H1 (cell line): ENCODE measurements at regions not wholly inside any gene's neighbourhood (a gene's known extent, or its start where the extent isn't known, plus 50 kb on each side); places are given as distances from the start of the nearest gene placed in this dataset.

ENCODE experiments used
- CTCF ChIA-PET: fragments of 300-600 bp; sonication (Branson Sonifier 250); formaldehyde crosslinking; loops from one replicate; lab custom pipeline; 2021; ENCODE audit not compliant: partially characterized antibody; lab: Charles Lee
- POLR2A ChIA-PET: fragments of 300-600 bp; sonication (Branson Sonifier 250); formaldehyde crosslinking; loops from one replicate; lab custom pipeline; 2021; ENCODE audit warnings: inconsistent platforms; ENCODE audit not compliant: partially characterized antibody; lab: Charles Lee
- DNase-seq, 2 experiments: peaks; one replicate each; pipeline versions ENCODE4 v3.0.0 to v3.0.0-alpha.2; 2010 to 2022; ENCODE audit warnings: low spot score in 2 of 2, low read depth in 1 of 2, mixed read lengths in 1 of 2
- FAIRE-seq: peaks from 2 replicates; lab custom pipeline; 2011; peaks lifted over from hg19 to GRCh38; lab: Jason Lieb, UNC
- H2AFZ ChIP-seq: 2 replicates; pipeline ENCODE4 v1.8.1; 2012; ENCODE audit warnings: low read length, inconsistent platforms
- H2AK5ac ChIP-seq: 2 replicates; pipeline ENCODE4 v1.6.1; 2013; ENCODE audit warnings: low read depth, low read length
- H2BK120ac ChIP-seq: replicated peaks from 2 replicates; pipeline ENCODE3; 2013; ENCODE audit warnings: low read depth, low read length, inconsistent platforms
- H2BK12ac ChIP-seq: 2 replicates; pipeline ENCODE4 v1.6.1; 2013; ENCODE audit warnings: low read depth, low read length
- H2BK15ac ChIP-seq: 2 replicates; pipeline ENCODE4 v1.6.1; 2013; ENCODE audit warnings: low read length
- H2BK20ac ChIP-seq: 2 replicates; pipeline ENCODE4 v1.6.1; 2013; ENCODE audit warnings: low read length
- H2BK5ac ChIP-seq: 2 replicates; pipeline ENCODE4 v1.6.1; 2013; ENCODE audit warnings: low read depth, low read length
- H3K14ac ChIP-seq: 2 replicates; pipeline ENCODE4 v1.6.1; 2013; ENCODE audit warnings: inconsistent platforms; ENCODE audit not compliant: insufficient read length
- H3K18ac ChIP-seq: 2 replicates; pipeline ENCODE4 v1.6.1; 2013; ENCODE audit warnings: low read length; ENCODE audit errors: extremely low read depth
- H3K23ac ChIP-seq: 2 replicates; pipeline ENCODE4 v1.6.1; 2013; ENCODE audit warnings: inconsistent platforms; ENCODE audit not compliant: insufficient read length
- H3K23me2 ChIP-seq: 2 replicates; pipeline ENCODE4 v1.6.1; 2013; ENCODE audit warnings: low read depth, low read length
- H3K27ac ChIP-seq: 2 replicates; pipeline ENCODE4 v1.6.1; 2011; ENCODE audit warnings: low read depth, low read length, inconsistent platforms
- H3K27me3 ChIP-seq, 4 experiments: replicated peaks in 1 of 4; 1 replicate in 1 of 4; 2 replicates in 3 of 4; pipeline versions ENCODE4 v1.6.1 to v1.8.1; 2011 to 2013; ENCODE audit warnings: low read length in 3 of 4, mild to moderate bottlenecking in 3 of 4, inconsistent platforms in 2 of 4, mixed read lengths in 2 of 4, moderate library complexity in 1 of 4; ENCODE audit not compliant: control insufficient read depth in 3 of 4, insufficient read depth in 3 of 4; ENCODE audit errors: extremely low read depth in 1 of 4
- H3K36me3 ChIP-seq, 4 experiments: 2 replicates each; pipeline versions ENCODE4 v1.6.1 to v1.8.1; 2011 to 2013; ENCODE audit warnings: mild to moderate bottlenecking in 4 of 4, low read length in 3 of 4, moderate library complexity in 2 of 4, control low read depth in 1 of 4, inconsistent platforms in 1 of 4; ENCODE audit not compliant: insufficient read depth in 4 of 4, control insufficient read depth in 2 of 4
- H3K4ac ChIP-seq: replicated peaks from 2 replicates; pipeline ENCODE3; 2013; ENCODE audit warnings: low read length, low read depth, mixed read lengths, inconsistent platforms; ENCODE audit not compliant: insufficient read length
- H3K4me1 ChIP-seq, 4 experiments: replicated peaks in 1 of 4; 1 replicate in 1 of 4; 2 replicates in 3 of 4; pipeline versions ENCODE4 v1.6.1 to v1.8.1; 2011 to 2013; ENCODE audit warnings: low read length in 3 of 4, inconsistent platforms in 2 of 4, mixed read lengths in 1 of 4; ENCODE audit not compliant: insufficient read depth in 4 of 4, control insufficient read depth in 3 of 4
- H3K4me2 ChIP-seq, 2 experiments: 2 replicates each; pipeline versions ENCODE4 v1.6.1 to v1.8.1; 2011 to 2013; ENCODE audit warnings: low read depth in 2 of 2, low read length in 2 of 2, control low read depth in 1 of 2, inconsistent platforms in 1 of 2, mild to moderate bottlenecking in 1 of 2; ENCODE audit not compliant: insufficient read depth in 1 of 2
- H3K4me3 ChIP-seq, 4 experiments: fragments of 200-600, 300-600 bp in 1 of 4; sonication (generic), shearing (Covaris generic), sonication (Bioruptor Twin) in 1 of 4; 2 replicates each; pipeline versions ENCODE4 v1.5.1 to v1.8.1; 2011 to 2016; ENCODE audit warnings: low read length in 4 of 4, low read depth in 3 of 4, control low read depth in 2 of 4, inconsistent platforms in 2 of 4, mild to moderate bottlenecking in 2 of 4, mixed read lengths in 1 of 4, moderate library complexity in 1 of 4; ENCODE audit not compliant: insufficient read depth in 2 of 4; ENCODE audit errors: extremely low read depth in 1 of 4
- H3K56ac ChIP-seq: replicated peaks from 2 replicates; pipeline ENCODE3; 2013; ENCODE audit warnings: low read depth, mild to moderate bottlenecking, mixed read lengths, low read length, inconsistent platforms; ENCODE audit not compliant: insufficient read length
- H3K79me1 ChIP-seq: 2 replicates; pipeline ENCODE4 v1.6.1; 2013; ENCODE audit warnings: low read depth, low read length, control low read depth
- H3K79me2 ChIP-seq, 2 experiments: 2 replicates each; pipeline versions ENCODE4 v1.6.1 to v1.8.1; 2012 to 2013; ENCODE audit warnings: low read length in 2 of 2, mild to moderate bottlenecking in 2 of 2, inconsistent platforms in 1 of 2; ENCODE audit not compliant: insufficient read depth in 2 of 2, control insufficient read depth in 1 of 2
- H3K9ac ChIP-seq, 4 experiments: replicated peaks in 1 of 4; 1 replicate in 1 of 4; 2 replicates in 3 of 4; pipeline versions ENCODE4 v1.6.1 to v1.8.1; 2011 to 2013; ENCODE audit warnings: low read depth in 3 of 4, low read length in 3 of 4, control low read depth in 2 of 4, mild to moderate bottlenecking in 2 of 4, moderate library complexity in 2 of 4, inconsistent platforms in 1 of 4; ENCODE audit errors: extremely low read depth in 1 of 4
- H3K9me3 ChIP-seq, 2 experiments: 2 replicates each; pipeline versions ENCODE4 v1.6.1 to v1.8.1; 2012 to 2013; ENCODE audit warnings: mild to moderate bottlenecking in 2 of 2, moderate library complexity in 2 of 2, control low read depth in 1 of 2, inconsistent platforms in 1 of 2, low read depth in 1 of 2, low read length in 1 of 2, mixed read lengths in 1 of 2; ENCODE audit not compliant: insufficient read depth in 2 of 2
- H4K20me1 ChIP-seq, 2 experiments: replicated peaks in 1 of 2; 2 replicates each; pipeline versions ENCODE3 to v1.8.1; 2011 to 2013; ENCODE audit warnings: inconsistent platforms in 2 of 2, low read length in 2 of 2, mild to moderate bottlenecking in 1 of 2; ENCODE audit not compliant: insufficient read depth in 2 of 2, control insufficient read depth in 1 of 2
- H4K5ac ChIP-seq: 2 replicates; pipeline ENCODE4 v1.6.1; 2013; ENCODE audit warnings: low read length, low read depth, mixed read lengths, inconsistent platforms; ENCODE audit not compliant: insufficient read length
- H4K8ac ChIP-seq: 2 replicates; pipeline ENCODE4 v1.8.0; 2013; ENCODE audit warnings: mild to moderate bottlenecking, moderate library complexity, low read length, inconsistent platforms; ENCODE audit not compliant: insufficient read depth; ENCODE audit errors: extremely low read depth
- H4K91ac ChIP-seq: replicated peaks from 2 replicates; pipeline ENCODE3; 2013; ENCODE audit warnings: low read length, mixed read lengths, inconsistent platforms; ENCODE audit not compliant: insufficient read length
- CHD1 ChIP-seq: IDR thresholded peaks from 2 replicates; pipeline ENCODE4 v1.6.1; 2012; ENCODE audit warnings: low read depth, low read length, improper control_type of control experiment
- JUND ChIP-seq: IDR thresholded peaks from 2 replicates; pipeline ENCODE4 v1.6.1; 2011; ENCODE audit warnings: mild to moderate bottlenecking, improper control_type of control experiment, low read length
- WGBS, 2 experiments: shearing (Covaris generic) in 1 of 2; methylation state at CpG; one replicate each; pipeline versions ENCODE4 v1.1.6 to v1.1.7; 2013 to 2015; ENCODE audit warnings: low lambda C conversion rate in 2 of 2, mixed read lengths in 2 of 2, inconsistent platforms in 1 of 2, low coverage in 1 of 2, missing lambda C conversion rate in 1 of 2; ENCODE audit not compliant: insufficient replicate concordance in 2 of 2, insufficient coverage in 1 of 2, insufficient read length in 1 of 2; ENCODE audit errors: extremely low coverage in 1 of 2, missing lambda C conversion rate in 1 of 2; 5-methylcytosine and 5-hydroxymethylcytosine counted together

DNA sequence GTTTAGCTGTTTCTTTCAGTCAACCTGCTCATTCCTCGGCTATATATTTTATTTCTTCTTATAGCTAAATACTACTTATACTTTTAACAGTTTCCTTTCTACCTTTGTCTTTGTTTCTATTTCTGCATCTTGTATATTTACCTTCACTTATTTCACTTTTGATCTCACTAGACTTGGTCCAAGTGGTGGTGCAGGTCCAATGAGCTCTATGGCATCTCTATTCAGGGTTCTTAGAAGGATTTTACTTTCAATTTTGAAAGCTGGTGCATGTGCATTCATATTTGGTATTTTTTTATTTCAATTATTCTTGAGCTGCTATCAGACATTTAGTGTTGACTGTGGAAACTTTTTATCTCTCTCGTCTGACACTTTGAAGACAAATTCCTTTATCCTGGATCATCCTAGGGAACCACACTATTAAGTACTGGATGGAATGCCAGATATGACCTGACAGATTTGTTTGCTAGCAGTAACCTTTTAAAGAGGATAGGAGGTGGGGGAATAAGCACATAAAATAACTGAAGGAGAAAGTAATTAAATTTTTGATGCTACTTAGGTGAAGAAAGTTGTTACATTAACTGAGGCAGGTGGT lies 123.1 kb upstream of the PJA2 start:
- H3K4ac ChIP-seq, result no peak overlapping the region
- no peak for DNase-seq
- H3K79me1 ChIP-seq, result no peaks in the 10 kb centered on the region
- no peak overlapping the region for H3K4me2 ChIP-seq
- ChIA-PET POLR2A (no interaction called here), CTCF (no interaction called here)
- H4K8ac ChIP-seq, result no peak overlapping the region
- H4K20me1 ChIP-seq, result no peaks in the 10 kb centered on the region
- H3K4me3 ChIP-seq, result no peak overlapping the region
- H3K79me2 ChIP-seq, result no peaks in the 10 kb centered on the region
- no peaks in the 10 kb centered on the region for H3K23me2 ChIP-seq
- no peak overlapping the region for H2AK5ac ChIP-seq
- H3K14ac ChIP-seq, result no peak overlapping the region
- no peaks in the 10 kb centered on the region for H3K9me3 ChIP-seq
- H2BK5ac ChIP-seq, result no peak overlapping the region
- no peaks in the 10 kb centered on the region for H3K4me1 ChIP-seq
- WGBS, 2 experiments, result 94% methylated on average over 2 of the region's 2 CpGs; no CpG with 5 or more reads in 1 of the 2 experiments
- no peak overlapping the region for H3K9ac ChIP-seq
- H3K27me3 ChIP-seq, result no peaks in the 10 kb centered on the region
- H2BK120ac ChIP-seq, result no peak overlapping the region
- no peak overlapping the region for H2BK12ac ChIP-seq
- H3K23ac ChIP-seq, result no peak overlapping the region
- H4K5ac ChIP-seq, result no peak overlapping the region
- no peak overlapping the region for H3K18ac ChIP-seq
- H3K27ac ChIP-seq, result no peak overlapping the region
- FAIRE-seq, result no peak
- no peak overlapping the region for H2AFZ ChIP-seq
- H2BK15ac ChIP-seq, result no peak overlapping the region
- no peak overlapping the region for H3K56ac ChIP-seq
- H4K91ac ChIP-seq, result no peak overlapping the region
- H3K36me3 ChIP-seq, result no peaks in the 10 kb centered on the region
- no peak overlapping the region for H2BK20ac ChIP-seq
- TF ChIP-seq CHD1, result no peak
- TF ChIP-seq JUND, result no peak
- TF ChIP-seq, all 59 proteins: peak for 0
